ENCODE measurements at regions not wholly inside any gene's neighbourhood (a gene's known extent, or its start where the extent isn't known, plus 50 kb on each side); places are given as distances from the start of the nearest gene placed in this dataset.
"Not testable (repeated sequence)": the region's sequence is repeated elsewhere in the genome, so short reads cannot be mapped to it uniquely, and the experiment has no call there.

GRCh38 chr7:131124001-131124629 is 203.6 kb upstream of the MKLN1 start:
- DNase-seq (ENCODE audit: low spot score), result no peak
- FAIRE-seq, result no peak

- no peak for FAIRE-seq
- DNase-seq (ENCODE audit: low spot score), result no peak
Measured at GRCh38 chr7:131124867-131125266, 202.8 kb upstream of the MKLN1 start.

GRCh38 chr7:131130324-131130723 is 197.4 kb upstream of the MKLN1 start:
- FAIRE-seq, result no peak
- DNase-seq (ENCODE audit: low spot score), result no peak

GRCh38 chr7:131131012-131131745 is 196.5 kb upstream of the MKLN1 start:
- no peak for FAIRE-seq
- DNase-seq (ENCODE audit: low spot score), result no peak

GRCh38 chr7:131131746-131132431 is 195.8 kb upstream of the MKLN1 start:
- DNase-seq (ENCODE audit: low spot score) (no peak), FAIRE-seq (no peak)

GRCh38 chr7:131139462-131139861 is 188.2 kb upstream of the MKLN1 start:
- FAIRE-seq, result no peak
- DNase-seq (ENCODE audit: low spot score), result no peak

GRCh38 chr7:131141443-131141967 is 186.2 kb upstream of the MKLN1 start:
- no peak for FAIRE-seq
- no peak for DNase-seq (ENCODE audit: low spot score)

GRCh38 chr7:131143869-131144268 is 183.8 kb upstream of the MKLN1 start:
- FAIRE-seq, result no peak

GRCh38 chr7:131145026-131145425 is 182.7 kb upstream of the MKLN1 start:
- FAIRE-seq (no peak), DNase-seq (ENCODE audit: low spot score) (no peak)

More at GRCh38 chr7:131143869-131144268, 183.8 kb upstream of the MKLN1 start:
- DNase-seq (ENCODE audit: low spot score), result no peak

- no peak for FAIRE-seq
- no peak for DNase-seq (ENCODE audit: low spot score)
Measured at GRCh38 chr7:131145770-131146169, 181.9 kb upstream of the MKLN1 start.

- DNase-seq (ENCODE audit: low spot score) (no peak), FAIRE-seq (no peak)
Measured at GRCh38 chr7:131147604-131148003, 180.1 kb upstream of the MKLN1 start.

GRCh38 chr7:131148258-131148657 is 179.4 kb upstream of the MKLN1 start:
- DNase-seq (ENCODE audit: low spot score) (no peak), FAIRE-seq (no peak)

- DNase-seq (ENCODE audit: low spot score) (no peak), FAIRE-seq (no peak)
Measured at GRCh38 chr7:131148708-131149428, 178.8 kb upstream of the MKLN1 start.

- DNase-seq (ENCODE audit: low spot score) (no peak), FAIRE-seq (no peak)
Measured at GRCh38 chr7:131149429-131149773, 178.3 kb upstream of the MKLN1 start.

- DNase-seq (ENCODE audit: low spot score), result no peak
- FAIRE-seq, result no peak
Measured at GRCh38 chr7:131149840-131150239, 177.8 kb upstream of the MKLN1 start.

GRCh38 chr7:131151034-131151433 is 176.6 kb upstream of the MKLN1 start:
- DNase-seq (ENCODE audit: low spot score) (no peak), FAIRE-seq (no peak)

- DNase-seq (ENCODE audit: low spot score), result no peak
- FAIRE-seq, result no peak
Measured at GRCh38 chr7:131152766-131153165, 174.9 kb upstream of the MKLN1 start.

GRCh38 chr7:131154380-131154779 is 173.3 kb upstream of the MKLN1 start:
- FAIRE-seq, result no peak
- no peak for DNase-seq (ENCODE audit: low spot score)

GRCh38 chr7:131157530-131158243 is 170.0 kb upstream of the MKLN1 start:
- DNase-seq (ENCODE audit: low spot score) (no peak), FAIRE-seq (peak; percentile 33)

- FAIRE-seq; DNase-seq (ENCODE audit: low spot score): not testable (repeated sequence)
Measured at GRCh38 chr7:131158244-131158636, 169.4 kb upstream of the MKLN1 start.

- FAIRE-seq, result no peak
- peak; percentile 51 for DNase-seq (ENCODE audit: low spot score)
Measured at GRCh38 chr7:131159961-131160361, 167.7 kb upstream of the MKLN1 start.

All from RCC 7860 (cell line).